ENCODE measurements at regions not wholly inside any gene's neighbourhood (a gene's known extent, or its start where the extent isn't known, plus 50 kb on each side); places are given as distances from the start of the nearest gene placed in this dataset.

DNA sequence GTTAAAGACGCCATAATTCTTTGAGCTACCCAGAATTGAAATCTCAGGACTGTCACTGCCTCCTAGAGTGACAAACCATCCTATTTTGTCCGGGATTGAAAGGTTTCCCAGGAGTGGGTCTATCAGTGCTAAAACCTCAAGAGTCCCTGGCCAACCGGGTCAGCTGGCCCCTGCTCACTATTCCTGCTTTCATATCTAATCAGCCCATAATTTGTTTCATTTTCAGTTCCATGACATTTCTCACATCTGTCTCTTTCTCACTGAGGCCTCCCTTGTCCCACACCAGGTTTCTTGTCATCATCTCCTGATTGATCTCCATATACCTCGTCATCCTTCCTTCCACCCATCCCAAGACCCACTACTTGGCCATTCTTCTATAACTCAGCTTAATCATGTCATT, 98.2 kb downstream of the SLC35B3 start:
- H3K4me3 ChIP-seq = no peak overlapping the region
- intact Hi-C loops (cut with DNase I) = no loop called here
- no peaks in the 10 kb centered on the region for H3K9me3 ChIP-seq
- no peaks in the 10 kb centered on the region for H3K4me1 ChIP-seq
- WGBS = 43% methylated on average over 4 of the region's 4 CpGs
- H3K27me3 ChIP-seq = no peaks in the 10 kb centered on the region
- no peak overlapping the region for H3K27ac ChIP-seq (replicated peaks in 1 of 4)
- TF ChIP-seq, protein P1, sequence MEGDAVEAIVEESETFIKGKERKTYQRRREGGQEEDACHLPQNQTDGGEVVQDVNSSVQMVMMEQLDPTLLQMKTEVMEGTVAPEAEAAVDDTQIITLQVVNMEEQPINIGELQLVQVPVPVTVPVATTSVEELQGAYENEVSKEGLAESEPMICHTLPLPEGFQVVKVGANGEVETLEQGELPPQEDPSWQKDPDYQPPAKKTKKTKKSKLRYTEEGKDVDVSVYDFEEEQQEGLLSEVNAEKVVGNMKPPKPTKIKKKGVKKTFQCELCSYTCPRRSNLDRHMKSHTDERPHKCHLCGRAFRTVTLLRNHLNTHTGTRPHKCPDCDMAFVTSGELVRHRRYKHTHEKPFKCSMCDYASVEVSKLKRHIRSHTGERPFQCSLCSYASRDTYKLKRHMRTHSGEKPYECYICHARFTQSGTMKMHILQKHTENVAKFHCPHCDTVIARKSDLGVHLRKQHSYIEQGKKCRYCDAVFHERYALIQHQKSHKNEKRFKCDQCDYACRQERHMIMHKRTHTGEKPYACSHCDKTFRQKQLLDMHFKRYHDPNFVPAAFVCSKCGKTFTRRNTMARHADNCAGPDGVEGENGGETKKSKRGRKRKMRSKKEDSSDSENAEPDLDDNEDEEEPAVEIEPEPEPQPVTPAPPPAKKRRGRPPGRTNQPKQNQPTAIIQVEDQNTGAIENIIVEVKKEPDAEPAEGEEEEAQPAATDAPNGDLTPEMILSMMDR (IDR thresholded peaks at IDR 0.05) = no peak
- TF ChIP-seq POLR2A (IDR thresholded peaks at IDR 0.05; ENCODE audit: low read depth) = no peak
- no peak for TF ChIP-seq POLR2AphosphoS5 (IDR thresholded peaks at IDR 0.05)
- no peak for TF ChIP-seq EP300 (IDR thresholded peaks at IDR 0.05)
- no peak for DNase-seq (ENCODE audit: extremely low spot score)
- H3K36me3 ChIP-seq = no peaks in the 10 kb centered on the region

DNA sequence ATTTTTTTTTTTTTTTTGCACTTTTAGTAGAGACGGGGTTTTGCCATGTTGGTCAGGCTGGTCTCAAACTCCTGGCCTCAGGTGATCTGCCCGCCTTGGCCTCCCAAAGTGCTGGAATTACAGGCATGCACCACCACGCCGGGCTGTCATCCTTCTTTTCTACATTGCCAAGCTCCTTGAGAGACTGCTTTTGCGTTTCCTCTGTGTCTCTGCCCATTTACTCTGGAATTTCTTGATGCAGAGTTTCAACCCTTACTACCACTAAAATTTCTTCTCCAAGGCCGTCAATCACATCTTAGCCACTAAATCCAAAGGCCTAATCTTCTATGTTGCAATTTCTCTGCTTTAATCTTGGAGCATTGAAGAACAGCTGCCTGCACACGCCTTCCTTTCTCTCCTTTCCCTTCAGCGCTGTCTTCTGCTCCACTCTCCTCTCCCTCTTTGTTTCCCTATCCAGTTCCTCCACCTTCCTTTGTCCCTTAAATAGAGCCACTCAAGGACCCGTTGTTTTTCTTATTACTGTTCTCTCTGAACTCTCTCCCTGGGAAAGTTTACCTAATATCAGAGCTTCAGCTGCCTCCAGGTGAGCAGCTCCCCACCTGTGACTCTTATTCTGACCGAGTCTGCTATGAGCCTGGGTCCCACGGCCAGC, 98.8 kb downstream of the SLC35B3 start:
- no peak for DNase-seq (ENCODE audit: extremely low spot score)
- Histone ChIP-seq H3K27me3 (no peaks in the 10 kb centered on the region), H3K4me1 (no peaks in the 10 kb centered on the region), H3K9me3 (no peaks in the 10 kb centered on the region), H3K4me3 (no peak overlapping the region), H3K27ac (replicated peaks in 1 of 4) (no peak overlapping the region), H3K36me3 (no peaks in the 10 kb centered on the region)
- intact Hi-C loops (cut with DNase I) = no loop called here
- no peak for TF ChIP-seq POLR2A (IDR thresholded peaks at IDR 0.05; ENCODE audit: low read depth)
- TF ChIP-seq POLR2AphosphoS5 (IDR thresholded peaks at IDR 0.05) = no peak
- TF ChIP-seq, protein P1 (IDR thresholded peaks at IDR 0.05) = no peak
- no peak for TF ChIP-seq EP300 (IDR thresholded peaks at IDR 0.05)
- WGBS = 87% methylated on average over 11 of the region's 11 CpGs

DNA sequence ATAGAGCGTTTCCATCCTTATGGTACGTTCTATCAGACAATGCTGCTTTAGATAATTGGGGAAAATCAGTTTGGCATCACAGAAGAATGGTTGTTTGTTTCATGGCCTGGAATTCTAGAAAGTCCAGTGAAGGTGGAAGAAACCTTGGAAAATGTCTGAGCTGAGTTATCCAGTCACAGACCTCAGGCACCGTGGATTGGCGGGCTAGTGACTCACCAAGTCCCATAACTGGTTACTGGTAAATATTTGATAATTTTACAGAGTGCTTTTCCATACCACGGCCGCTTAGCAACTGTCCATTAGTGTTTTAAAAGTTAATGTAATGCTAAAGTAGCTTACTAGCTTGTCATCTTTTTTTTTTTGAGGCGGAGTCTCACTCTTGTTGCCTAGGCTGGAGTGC, 99.4 kb downstream of the SLC35B3 start:
- TF ChIP-seq POLR2A (IDR thresholded peaks at IDR 0.05; ENCODE audit: low read depth) (no peak), POLR2AphosphoS5 (IDR thresholded peaks at IDR 0.05) (no peak), EP300 (IDR thresholded peaks at IDR 0.05) (no peak)
- TF ChIP-seq, protein P1 (IDR thresholded peaks at IDR 0.05) = no peak
- no peaks in the 10 kb centered on the region for H3K9me3 ChIP-seq
- intact Hi-C loops (cut with DNase I) = no loop called here
- H3K4me3 ChIP-seq = no peak overlapping the region
- no peak overlapping the region for H3K27ac ChIP-seq (replicated peaks in 1 of 4)
- no peak for DNase-seq (ENCODE audit: extremely low spot score)
- H3K36me3 ChIP-seq = no peaks in the 10 kb centered on the region
- WGBS = 90% methylated on average over 7 of the region's 7 CpGs
- H3K27me3 ChIP-seq = no peaks in the 10 kb centered on the region
- H3K4me1 ChIP-seq = no peaks in the 10 kb centered on the region

DNA sequence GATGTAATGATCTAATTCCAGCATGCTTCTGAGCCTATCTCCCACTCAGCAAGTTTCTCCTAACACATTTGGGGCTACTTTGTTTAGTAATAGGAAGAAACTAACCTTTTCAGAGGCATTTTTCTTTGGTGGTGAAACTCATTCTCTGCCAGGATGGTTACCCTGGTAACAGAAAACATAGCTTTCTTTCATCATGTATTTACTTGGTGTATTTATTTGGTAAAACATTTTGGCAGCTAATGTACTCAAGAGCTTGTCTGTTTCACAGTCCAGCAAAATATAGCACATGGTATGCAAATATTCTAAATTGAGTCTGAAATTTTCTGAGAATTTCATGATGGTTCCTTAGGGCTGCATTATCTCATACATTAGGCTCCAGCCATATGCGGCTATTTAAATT, 100.0 kb downstream of the SLC35B3 start:
- Histone ChIP-seq H3K27ac (replicated peaks in 1 of 4) (no peak overlapping the region), H3K9me3 (no peaks in the 10 kb centered on the region), H3K27me3 (no peaks in the 10 kb centered on the region), H3K4me1 (no peaks in the 10 kb centered on the region), H3K4me3 (no peak overlapping the region), H3K36me3 (no peaks in the 10 kb centered on the region)
- WGBS = 94% methylated on average over 1 of the region's 1 CpG
- TF ChIP-seq, protein P1 (IDR thresholded peaks at IDR 0.05) = no peak
- TF ChIP-seq POLR2A (IDR thresholded peaks at IDR 0.05; ENCODE audit: low read depth) = no peak
- no peak for TF ChIP-seq POLR2AphosphoS5 (IDR thresholded peaks at IDR 0.05)
- TF ChIP-seq EP300 (IDR thresholded peaks at IDR 0.05) = no peak
- intact Hi-C loops (cut with DNase I) = no loop called here
- no peak for DNase-seq (ENCODE audit: extremely low spot score)

DNA sequence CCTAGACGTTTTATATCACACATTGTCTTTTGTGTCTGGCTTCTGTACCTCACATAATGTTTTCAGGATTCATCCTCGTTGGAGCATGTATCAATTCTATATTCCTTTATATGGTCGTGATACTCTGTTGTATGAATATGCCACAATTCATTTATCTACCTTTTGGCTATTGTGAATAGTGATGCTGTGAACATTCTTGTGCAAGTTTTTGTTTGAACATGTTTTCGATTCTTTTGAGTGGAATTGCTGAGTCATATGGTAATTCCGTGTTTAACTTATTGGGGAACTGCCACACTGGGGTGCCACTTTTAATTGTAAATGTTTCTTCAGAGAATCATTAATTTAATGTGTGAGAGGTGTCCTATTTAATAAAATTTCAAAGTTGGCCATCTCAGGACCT, 101.2 kb downstream of the SLC35B3 start:
- no peaks in the 10 kb centered on the region for H3K27me3 ChIP-seq
- H3K9me3 ChIP-seq = no peaks in the 10 kb centered on the region
- intact Hi-C loops (cut with DNase I) = no loop called here
- 61% methylated on average over 5 of the region's 5 CpGs for WGBS
- H3K4me1 ChIP-seq = no peaks in the 10 kb centered on the region
- no peak overlapping the region for H3K27ac ChIP-seq (replicated peaks in 1 of 4)
- no peak for DNase-seq (ENCODE audit: extremely low spot score)
- no peaks in the 10 kb centered on the region for H3K36me3 ChIP-seq
- H3K4me3 ChIP-seq = no peak overlapping the region
- no peak for TF ChIP-seq EP300 (IDR thresholded peaks at IDR 0.05)
- TF ChIP-seq, protein P1 (IDR thresholded peaks at IDR 0.05) = no peak
- TF ChIP-seq POLR2AphosphoS5 (IDR thresholded peaks at IDR 0.05) = no peak
- TF ChIP-seq POLR2A (IDR thresholded peaks at IDR 0.05; ENCODE audit: low read depth) = no peak
